ENCODE measurements at regions not wholly inside any gene's neighbourhood (a gene's known extent, or its start where the extent isn't known, plus 50 kb on each side); places are given as distances from the start of the nearest gene placed in this dataset.
"Not testable (repeated sequence)": the region's sequence is repeated elsewhere in the genome, so short reads cannot be mapped to it uniquely, and the experiment has no call there.

GRCh38 chr19:20358841-20359465, 191.9 kb downstream of the ZNF486 start:
- not testable (repeated sequence) for TF ChIP-seq CTCF, POLR2A (IDR thresholded peaks at IDR 0.05)
